ENCODE measurements at regions not wholly inside any gene's neighbourhood (a gene's known extent, or its start where the extent isn't known, plus 50 kb on each side); places are given as distances from the start of the nearest gene placed in this dataset.

- BruUV-seq (replicated peaks): no TSS peak
- ChIA-PET CTCF (no interaction called here), POLR2A (no interaction called here)
- no peaks in the 10 kb centered on the region for H3K36me3 Mint-ChIP-seq (ENCODE audit: insufficient read depth, unreplicated experiment)
- H3K9me3 ChIP-seq: no peaks in the 10 kb centered on the region
- no peak overlapping the region for H3K4me3 ChIP-seq (ENCODE audit: low read depth, low read length)
- H3K4me3 Mint-ChIP-seq (ENCODE audit: unreplicated experiment): no peak overlapping the region
- intact Hi-C loops (cut with micrococcal nuclease; ENCODE audit: unreplicated experiment): no loop called here
- no peaks in the 10 kb centered on the region for H3K4me1 Mint-ChIP-seq (ENCODE audit: low read depth, unreplicated experiment)
- H3K27me3 Mint-ChIP-seq (ENCODE audit: insufficient read depth, unreplicated experiment): no peaks in the 10 kb centered on the region
- H3K27me3 ChIP-seq (replicated peaks; ENCODE audit: control insufficient read depth, insufficient read depth, low read length): no peaks in the 10 kb centered on the region
- no peak overlapping the region for H3K27ac Mint-ChIP-seq (ENCODE audit: unreplicated experiment)
- no peaks in the 10 kb centered on the region for H3K9me3 Mint-ChIP-seq (ENCODE audit: unreplicated experiment)
- DNase-seq: no peak
- no peak for TF ChIP-seq CTCF (IDR thresholded peaks at IDR 0.05; ENCODE audit: insufficient read depth in 1 of 2, low read depth in 1 of 2, low read length in 1 of 2, severe bottlenecking in 1 of 2, unreplicated experiment in 1 of 2)
- no peaks in the 10 kb centered on the region for H3K36me3 ChIP-seq (ENCODE audit: control insufficient read depth, insufficient read depth, low read length)
- H3K4me1 ChIP-seq: no peaks in the 10 kb centered on the region
Measured at GRCh38 chrX:116342903-116343302, 93.5 kb upstream of the SLC6A14 start.

- no peaks in the 10 kb centered on the region for H3K36me3 ChIP-seq (ENCODE audit: control insufficient read depth, insufficient read depth, low read length)
- Mint-ChIP-seq H3K27ac (ENCODE audit: unreplicated experiment) (no peak overlapping the region), H3K4me3 (ENCODE audit: unreplicated experiment) (no peak overlapping the region), H3K4me1 (ENCODE audit: low read depth, unreplicated experiment) (no peaks in the 10 kb centered on the region), H3K27me3 (ENCODE audit: insufficient read depth, unreplicated experiment) (no peaks in the 10 kb centered on the region), H3K36me3 (ENCODE audit: insufficient read depth, unreplicated experiment) (no peaks in the 10 kb centered on the region), H3K9me3 (ENCODE audit: unreplicated experiment) (no peaks in the 10 kb centered on the region)
- H3K27me3 ChIP-seq (replicated peaks; ENCODE audit: control insufficient read depth, insufficient read depth, low read length): no peaks in the 10 kb centered on the region
- no TSS peak for BruUV-seq (replicated peaks)
- H3K9me3 ChIP-seq: no peaks in the 10 kb centered on the region
- no peak for TF ChIP-seq CTCF (IDR thresholded peaks at IDR 0.05; ENCODE audit: insufficient read depth in 1 of 2, low read depth in 1 of 2, low read length in 1 of 2, severe bottlenecking in 1 of 2, unreplicated experiment in 1 of 2)
- intact Hi-C loops (cut with micrococcal nuclease; ENCODE audit: unreplicated experiment): no loop called here
- ChIA-PET CTCF (no interaction called here), POLR2A (no interaction called here)
- no peak overlapping the region for H3K4me3 ChIP-seq (ENCODE audit: low read depth, low read length)
- DNase-seq: no peak
- no peaks in the 10 kb centered on the region for H3K4me1 ChIP-seq
Measured at GRCh38 chrX:116345958-116346357, 90.4 kb upstream of the SLC6A14 start.

- intact Hi-C loops (cut with micrococcal nuclease; ENCODE audit: unreplicated experiment): loop anchor here (10.0 kb wide), 1 partner anchor 153 kb away; no protein-coding TSS in a partner anchor
- Histone ChIP-seq H3K4me3 (ENCODE audit: low read depth, low read length) (no peak overlapping the region), H3K27me3 (replicated peaks; ENCODE audit: control insufficient read depth, insufficient read depth, low read length) (no peaks in the 10 kb centered on the region), H3K36me3 (ENCODE audit: control insufficient read depth, insufficient read depth, low read length) (no peaks in the 10 kb centered on the region), H3K4me1 (no peaks in the 10 kb centered on the region), H3K9me3 (no peaks in the 10 kb centered on the region)
- Mint-ChIP-seq H3K36me3 (ENCODE audit: insufficient read depth, unreplicated experiment) (no peaks in the 10 kb centered on the region), H3K4me1 (ENCODE audit: low read depth, unreplicated experiment) (no peaks in the 10 kb centered on the region), H3K27ac (ENCODE audit: unreplicated experiment) (no peak overlapping the region), H3K9me3 (ENCODE audit: unreplicated experiment) (no peaks in the 10 kb centered on the region), H3K4me3 (ENCODE audit: unreplicated experiment) (no peak overlapping the region), H3K27me3 (ENCODE audit: insufficient read depth, unreplicated experiment) (no peaks in the 10 kb centered on the region)
- no TSS peak for BruUV-seq (replicated peaks)
- POLR2A ChIA-PET: no interaction called here
- CTCF ChIA-PET: no interaction called here
- no peak for TF ChIP-seq CTCF (IDR thresholded peaks at IDR 0.05; ENCODE audit: insufficient read depth in 1 of 2, low read depth in 1 of 2, low read length in 1 of 2, severe bottlenecking in 1 of 2, unreplicated experiment in 1 of 2)
- peak in 1 of 2 experiments; percentile 0 for DNase-seq
Measured at GRCh38 chrX:116357329-116357728, 79.1 kb upstream of the SLC6A14 start.
